Karpas-422 (cell line): ENCODE measurements at regions not wholly inside any gene's neighbourhood (a gene's known extent, or its start where the extent isn't known, plus 50 kb on each side); places are given as distances from the start of the nearest gene placed in this dataset.
"Not testable (repeated sequence)": the region's sequence is repeated elsewhere in the genome, so short reads cannot be mapped to it uniquely, and the experiment has no call there.

Experiments used
- DNase-seq: peaks from one replicate; pipeline ENCODE4 v3.0.0-alpha.2; 2015
- H2AFZ ChIP-seq: fragments of 200-600 bp; sonication (generic); 2 replicates; pipeline ENCODE4 v1.6.1; 2014; ENCODE audit warnings: antibody characterized with exemption, low read length, mixed read lengths
- H3K27ac ChIP-seq: fragments of 200-600 bp; sonication (generic); 2 replicates; pipeline ENCODE4 v1.5.1; 2014; ENCODE audit warnings: mild to moderate bottlenecking, low read length, moderate library complexity
- H3K27me3 ChIP-seq: fragments of 200-600 bp; sonication (generic); 2 replicates; pipeline ENCODE4 v1.6.1; 2014; ENCODE audit warnings: low read length, mixed read lengths
- H3K36me3 ChIP-seq: fragments of 200-600 bp; sonication (generic); 2 replicates; pipeline ENCODE4 v1.6.1; 2014; ENCODE audit warnings: low read length, mixed read lengths; ENCODE audit not compliant: insufficient read depth
- H3K4me1 ChIP-seq: fragments of 200-600 bp; sonication (generic); 2 replicates; pipeline ENCODE4 v1.6.1; 2014; ENCODE audit warnings: mild to moderate bottlenecking, low read length, mixed read lengths
- H3K4me2 ChIP-seq: fragments of 200-600 bp; sonication (generic); 2 replicates; pipeline ENCODE4 v1.6.1; 2014; ENCODE audit warnings: low read length, low read depth, mild to moderate bottlenecking; ENCODE audit not compliant: poor library complexity, severe bottlenecking
- H3K4me3 ChIP-seq: fragments of 200-600 bp; sonication (generic); 2 replicates; pipeline ENCODE4 v1.5.1; 2014; ENCODE audit warnings: mild to moderate bottlenecking, antibody characterized with exemption, low read length, mixed read lengths
- H3K79me2 ChIP-seq: fragments of 200-600 bp; sonication (generic); 2 replicates; pipeline ENCODE4 v1.6.1; 2014; ENCODE audit warnings: mild to moderate bottlenecking, low read length, mixed read lengths
- H3K9ac ChIP-seq: fragments of 200-600 bp; sonication (generic); 2 replicates; pipeline ENCODE4 v1.6.0; 2014; ENCODE audit warnings: low read length
- H3K9me2 ChIP-seq: fragments of 200-600 bp; sonication (generic), shearing (Covaris generic); replicated peaks from 2 replicates; pipeline ENCODE4 v1.6.0; 2014; ENCODE audit warnings: mild to moderate bottlenecking, low read length, moderate library complexity; ENCODE audit not compliant: insufficient read depth
- H3K9me3 ChIP-seq: fragments of 300-700, 200-600 bp; sonication (generic); 2 replicates; pipeline ENCODE4 v1.6.1; 2014; ENCODE audit warnings: low read length, mixed read lengths
- H4K20me1 ChIP-seq: fragments of 200-600 bp; sonication (generic); 2 replicates; pipeline ENCODE4 v1.6.1; 2014; ENCODE audit warnings: mild to moderate bottlenecking, antibody characterized with exemption, low read length, low read depth; ENCODE audit not compliant: insufficient read depth

DNA sequence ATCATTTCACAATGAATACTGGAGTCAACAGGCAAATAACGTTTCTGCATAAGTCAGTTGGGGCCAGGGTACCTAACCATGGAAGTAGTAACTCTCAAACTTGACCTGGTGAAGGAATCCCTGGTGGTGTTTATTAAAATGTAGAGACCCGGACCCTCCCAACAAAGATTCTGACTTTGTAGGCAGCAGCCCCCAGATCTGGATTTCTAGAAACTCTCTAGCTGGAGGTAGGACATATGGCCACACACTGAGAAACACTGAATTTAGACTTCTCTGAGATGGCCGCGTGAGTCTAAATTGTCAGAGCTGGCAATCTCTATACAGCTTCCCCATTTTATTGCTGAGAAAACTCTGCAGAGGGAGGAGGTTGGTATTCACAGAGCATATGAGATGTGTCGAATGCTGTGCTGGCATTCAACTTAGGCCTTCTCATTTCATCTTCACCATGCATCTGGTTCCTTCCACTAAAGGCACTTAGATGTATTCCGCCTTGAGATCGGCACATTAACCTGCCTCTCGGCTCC lies 278.1 kb downstream of the CYRIA start:
- Histone ChIP-seq H3K27ac (no peak overlapping the region), H4K20me1 (no peaks in the 10 kb centered on the region), H3K9me2 (no peaks in the 10 kb centered on the region), H3K4me3 (no peak overlapping the region), H3K79me2 (no peaks in the 10 kb centered on the region), H3K27me3 (no peaks in the 10 kb centered on the region; the same call in 1 of the 2 replicates), H2AFZ (no peak overlapping the region), H3K4me1 (no peaks in the 10 kb centered on the region), H3K9me3 (no peaks in the 10 kb centered on the region), H3K9ac (no peak overlapping the region), H3K36me3 (no peaks in the 10 kb centered on the region), H3K4me2 (no peak overlapping the region)
- no peak for DNase-seq

GRCh38 chr2:16386431-16386830 lies 279.2 kb downstream of the CYRIA start:
- Histone ChIP-seq H3K27me3 (no peaks in the 10 kb centered on the region; the same call in 1 of the 2 replicates), H3K9ac (no peak overlapping the region), H3K79me2 (no peaks in the 10 kb centered on the region), H4K20me1 (no peaks in the 10 kb centered on the region), H3K27ac (no peak overlapping the region), H3K9me2 (no peaks in the 10 kb centered on the region), H3K4me3 (no peak overlapping the region), H2AFZ (no peak overlapping the region), H3K4me1 (no peaks in the 10 kb centered on the region), H3K4me2 (no peak overlapping the region), H3K9me3 (no peaks in the 10 kb centered on the region), H3K36me3 (no peaks in the 10 kb centered on the region)
- no peak for DNase-seq

GRCh38 chr2:16386031-16386430 lies 279.6 kb downstream of the CYRIA start:
- Histone ChIP-seq H3K4me1 (no peaks in the 10 kb centered on the region), H2AFZ (no peak overlapping the region), H4K20me1 (no peaks in the 10 kb centered on the region), H3K27me3 (no peaks in the 10 kb centered on the region; the same call in 1 of the 2 replicates), H3K4me3 (no peak overlapping the region), H3K79me2 (no peaks in the 10 kb centered on the region), H3K9me3 (no peaks in the 10 kb centered on the region), H3K9ac (no peak overlapping the region), H3K36me3 (no peaks in the 10 kb centered on the region), H3K27ac (no peak overlapping the region), H3K4me2 (no peak overlapping the region), H3K9me2 (no peaks in the 10 kb centered on the region)
- no peak for DNase-seq

DNA sequence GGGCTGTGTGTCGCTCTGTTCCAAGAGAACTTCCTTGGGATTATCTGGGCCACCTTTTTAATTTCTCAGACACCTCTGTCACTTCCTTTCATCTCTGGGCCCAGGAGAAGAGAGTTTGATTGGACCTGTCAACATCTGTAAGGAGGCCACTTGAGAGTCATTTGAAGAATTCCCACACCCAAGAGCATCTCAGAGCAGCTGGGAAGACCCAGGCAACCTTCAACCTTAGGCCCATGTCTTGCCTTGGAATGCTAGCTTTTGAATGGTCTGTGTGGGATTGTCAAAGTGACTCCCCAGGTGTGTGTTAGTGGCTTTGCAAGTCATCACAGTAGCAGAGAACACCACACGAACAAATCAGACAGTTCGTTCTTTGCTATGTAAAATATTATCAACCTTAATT lies 280.3 kb downstream of the CYRIA start:
- Histone ChIP-seq H3K27ac (no peak overlapping the region), H4K20me1 (no peaks in the 10 kb centered on the region), H3K4me2 (no peak overlapping the region), H3K79me2 (no peaks in the 10 kb centered on the region), H3K36me3 (no peaks in the 10 kb centered on the region), H3K27me3 (no peaks in the 10 kb centered on the region; the same call in 1 of the 2 replicates), H3K9me3 (no peaks in the 10 kb centered on the region), H3K9me2 (no peaks in the 10 kb centered on the region), H3K9ac (no peak overlapping the region), H3K4me3 (no peak overlapping the region), H3K4me1 (no peaks in the 10 kb centered on the region), H2AFZ (no peak overlapping the region)
- DNase-seq: no peak

DNA sequence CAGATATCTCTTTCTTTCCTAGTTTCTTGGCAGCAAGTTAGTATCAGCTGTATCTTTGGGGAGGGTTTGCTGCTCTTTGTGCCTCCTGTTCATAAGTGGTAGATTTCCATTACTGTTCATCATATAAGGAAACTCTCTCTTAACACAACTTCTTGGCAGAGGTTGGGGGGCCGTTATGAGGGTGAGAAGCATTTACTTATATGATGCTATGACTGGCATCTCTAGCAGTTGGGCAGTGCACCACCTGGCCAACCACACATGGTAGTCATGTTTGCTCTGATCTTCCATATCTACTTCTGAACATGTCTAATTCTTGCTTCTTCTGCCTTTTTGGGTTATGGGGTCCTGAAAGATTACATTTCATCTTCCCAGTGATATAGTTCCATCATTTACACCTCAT lies 282.2 kb downstream of the CYRIA start:
- Histone ChIP-seq H3K4me1 (no peaks in the 10 kb centered on the region), H3K27me3 (no peaks in the 10 kb centered on the region; the same call in 1 of the 2 replicates), H3K9ac (no peak overlapping the region), H3K4me3 (no peak overlapping the region), H3K4me2 (no peak overlapping the region), H4K20me1 (no peaks in the 10 kb centered on the region), H3K79me2 (no peaks in the 10 kb centered on the region), H3K36me3 (no peaks in the 10 kb centered on the region), H2AFZ (no peak overlapping the region), H3K9me2 (no peaks in the 10 kb centered on the region), H3K9me3 (no peaks in the 10 kb centered on the region), H3K27ac (no peak overlapping the region)
- DNase-seq: no peak

- DNase-seq: no peak
- H3K79me2 ChIP-seq: no peaks in the 10 kb centered on the region
- no peak overlapping the region for H3K9ac ChIP-seq
- no peaks in the 10 kb centered on the region for H3K9me2 ChIP-seq
- no peak overlapping the region for H3K4me2 ChIP-seq
- H2AFZ ChIP-seq: no peak overlapping the region
- no peaks in the 10 kb centered on the region for H3K36me3 ChIP-seq
- no peaks in the 10 kb centered on the region for H3K4me1 ChIP-seq
- no peaks in the 10 kb centered on the region; the same call in 1 of the 2 replicates for H3K27me3 ChIP-seq
- H3K9me3 ChIP-seq: no peaks in the 10 kb centered on the region
- no peaks in the 10 kb centered on the region for H4K20me1 ChIP-seq
- H3K27ac ChIP-seq: no peak overlapping the region
- H3K4me3 ChIP-seq: no peak overlapping the region
Observed at GRCh38 chr2:16382451-16382850, 283.2 kb downstream of the CYRIA start.

GRCh38 chr2:16381511-16381910 lies 284.1 kb downstream of the CYRIA start:
- no peak overlapping the region for H3K27ac ChIP-seq
- no peaks in the 10 kb centered on the region for H4K20me1 ChIP-seq
- no peak overlapping the region for H3K4me2 ChIP-seq
- H3K36me3 ChIP-seq: no peaks in the 10 kb centered on the region
- no peak overlapping the region for H3K4me3 ChIP-seq
- no peaks in the 10 kb centered on the region for H3K4me1 ChIP-seq
- no peaks in the 10 kb centered on the region for H3K79me2 ChIP-seq
- H3K27me3 ChIP-seq: no peaks in the 10 kb centered on the region; the same call in 1 of the 2 replicates
- H3K9me3 ChIP-seq: no peaks in the 10 kb centered on the region
- H3K9me2 ChIP-seq: no peaks in the 10 kb centered on the region
- no peak for DNase-seq
- H3K9ac ChIP-seq: no peak overlapping the region
- no peak overlapping the region for H2AFZ ChIP-seq

GRCh38 chr2:16379901-16380300 lies 285.7 kb downstream of the CYRIA start:
- not testable (repeated sequence) for H3K27ac ChIP-seq, H3K27me3 ChIP-seq, H3K79me2 ChIP-seq, H3K4me2 ChIP-seq, H2AFZ ChIP-seq, H3K4me3 ChIP-seq, H3K9ac ChIP-seq, H4K20me1 ChIP-seq, DNase-seq, H3K9me2 ChIP-seq, H3K9me3 ChIP-seq, H3K4me1 ChIP-seq, H3K36me3 ChIP-seq

GRCh38 chr2:16379061-16379460 lies 286.6 kb downstream of the CYRIA start:
- H3K4me2 ChIP-seq, DNase-seq, H3K36me3 ChIP-seq, H3K9me2 ChIP-seq, H3K27ac ChIP-seq, H3K79me2 ChIP-seq, H3K9me3 ChIP-seq, H3K9ac ChIP-seq, H3K4me1 ChIP-seq, H3K4me3 ChIP-seq, H4K20me1 ChIP-seq, H3K27me3 ChIP-seq, H2AFZ ChIP-seq: not testable (repeated sequence)
